HT-29 (cell line): ENCODE measurements at regions not wholly inside any gene's neighbourhood (a gene's known extent, or its start where the extent isn't known, plus 50 kb on each side); places are given as distances from the start of the nearest gene placed in this dataset.
"Not testable (repeated sequence)": the region's sequence is repeated elsewhere in the genome, so short reads cannot be mapped to it uniquely, and the experiment has no call there.

ENCODE experiments used
- DNase-seq: peaks from one replicate; pipeline ENCODE4 v3.0.0-alpha.2; 2015; ENCODE audit warnings: low spot score

DNA sequence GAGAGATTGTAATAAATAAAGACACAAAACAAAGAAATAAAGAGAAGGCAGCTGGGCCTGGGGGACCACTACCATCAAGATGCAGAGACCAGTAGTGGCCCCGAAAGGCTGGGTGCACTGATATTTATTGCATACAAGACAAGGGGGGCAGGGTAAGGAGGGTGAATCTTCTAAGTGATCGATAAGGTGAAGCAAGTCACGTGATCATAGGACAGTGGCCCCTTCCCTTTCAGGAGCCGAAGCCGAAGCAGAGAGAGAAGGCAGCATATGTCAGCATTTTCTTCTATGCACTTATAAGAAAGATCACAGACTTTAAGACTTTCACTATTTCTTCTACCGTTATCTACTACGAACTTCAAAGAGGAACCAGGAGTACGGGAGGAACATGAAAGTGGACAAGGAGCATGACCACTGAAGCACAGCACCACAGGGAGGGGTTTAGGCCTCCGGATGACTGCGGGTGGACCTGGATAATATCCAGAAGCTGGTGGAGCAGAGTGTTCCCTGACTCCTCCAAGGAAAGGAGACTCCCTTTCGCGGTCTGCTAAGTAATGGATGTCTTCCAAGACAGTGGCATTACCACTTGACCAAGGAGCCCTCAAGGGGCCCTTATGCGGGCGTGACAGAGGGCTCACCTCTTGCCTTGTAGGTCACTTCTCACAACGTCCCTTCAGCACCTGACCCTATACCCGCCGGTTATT, 126.4 kb downstream of the RBM46 start:
- DNase-seq: not testable (repeated sequence)

- no peak for DNase-seq
Observed at GRCh38 chr4:154908168-154908567, 127.1 kb downstream of the RBM46 start.

- peak; percentile 20 for DNase-seq
Observed at GRCh38 chr4:154911097-154911496, 130.0 kb downstream of the RBM46 start.

- DNase-seq: no peak
Observed at GRCh38 chr4:154911608-154912098, 130.6 kb downstream of the RBM46 start.

DNA sequence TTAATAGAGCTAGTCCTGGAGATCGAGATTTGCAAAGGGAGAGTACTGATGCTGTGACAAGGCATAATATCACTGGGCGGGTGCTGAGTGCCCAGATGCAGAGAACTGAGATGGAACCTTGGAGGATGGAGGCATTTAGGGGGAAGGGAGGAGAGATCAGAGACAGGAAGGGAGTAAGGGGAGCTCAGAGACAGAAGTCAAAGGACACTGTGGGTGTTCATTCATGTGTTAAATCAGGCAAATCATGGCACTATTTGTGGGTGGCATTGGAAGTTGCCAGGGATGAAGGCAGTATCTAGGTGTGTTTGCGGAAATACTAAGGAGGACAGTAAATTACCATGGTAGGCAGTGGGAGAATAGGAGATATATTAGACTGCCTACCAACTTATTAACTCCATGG, 135.0 kb downstream of the RBM46 start:
- DNase-seq: no peak

GRCh38 chr4:154927126-154927680, 146.1 kb downstream of the RBM46 start:
- DNase-seq: no peak

- peak; percentile 38 for DNase-seq
Observed at GRCh38 chr4:154928640-154929257, 147.7 kb downstream of the RBM46 start.

GRCh38 chr4:154936873-154937272, 155.8 kb downstream of the RBM46 start:
- no peak for DNase-seq

- no peak for DNase-seq
Observed at GRCh38 chr4:154939851-154940250, 158.8 kb downstream of the RBM46 start.

DNA sequence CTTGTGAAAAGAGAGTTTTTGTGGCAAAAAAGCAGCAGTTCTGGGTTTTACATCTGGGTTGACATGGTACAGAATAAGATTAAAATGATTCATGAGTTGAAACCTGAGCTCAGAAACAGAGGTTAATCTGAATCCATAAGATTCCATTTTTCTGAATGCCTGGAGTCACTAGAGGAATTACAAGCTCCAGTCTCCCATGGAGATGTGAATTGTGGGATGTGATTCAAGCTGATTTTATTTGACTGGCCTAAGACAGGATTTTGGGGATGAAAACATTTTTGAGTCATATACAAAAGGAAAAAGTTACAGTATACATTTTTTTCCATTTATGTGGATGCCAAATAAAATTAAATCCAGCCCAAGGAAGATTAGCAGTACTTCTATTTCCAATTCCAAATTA, 161.1 kb downstream of the RBM46 start:
- DNase-seq: no peak

DNA sequence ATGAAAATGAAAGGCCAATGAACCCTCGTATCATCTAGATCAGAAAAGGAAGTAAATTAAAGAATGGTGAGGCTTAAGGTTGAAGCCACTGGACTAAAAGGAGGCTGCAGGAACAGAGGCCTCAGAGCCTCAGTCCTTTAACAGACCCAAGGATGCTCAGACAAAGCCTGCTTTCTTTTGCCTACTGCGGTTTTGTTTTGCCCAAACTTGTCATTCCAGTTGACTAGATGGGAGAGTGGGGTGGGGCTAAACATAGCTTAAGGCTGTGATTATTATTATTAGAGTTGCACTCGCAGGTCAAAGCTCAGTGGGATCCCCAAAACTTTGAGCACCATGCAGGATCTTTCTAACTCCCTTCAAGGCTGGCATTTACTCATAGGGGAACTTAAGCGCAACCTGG, 163.9 kb downstream of the RBM46 start:
- DNase-seq: no peak

GRCh38 chr4:154946113-154946512, 165.0 kb downstream of the RBM46 start:
- DNase-seq: no peak

DNA sequence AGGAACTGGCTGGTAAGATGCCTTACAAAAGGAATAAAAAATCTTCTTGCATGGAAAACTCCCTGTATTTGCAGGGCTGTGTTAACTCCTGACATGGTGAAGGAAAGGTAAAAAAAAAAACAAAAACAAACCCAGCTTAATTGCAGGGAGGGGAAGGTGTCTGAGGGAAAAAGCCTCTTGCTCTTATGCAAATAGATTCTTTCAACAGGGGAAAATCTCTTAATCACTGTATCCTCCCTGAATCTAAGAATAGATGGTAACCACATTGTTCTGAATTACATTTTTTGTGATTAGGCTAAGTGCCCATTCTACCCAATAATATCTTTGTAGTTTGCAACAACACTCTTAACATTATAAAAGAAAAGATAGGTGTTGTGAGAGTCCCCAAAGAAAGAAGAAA, 172.6 kb downstream of the RBM46 start:
- no peak for DNase-seq

DNA sequence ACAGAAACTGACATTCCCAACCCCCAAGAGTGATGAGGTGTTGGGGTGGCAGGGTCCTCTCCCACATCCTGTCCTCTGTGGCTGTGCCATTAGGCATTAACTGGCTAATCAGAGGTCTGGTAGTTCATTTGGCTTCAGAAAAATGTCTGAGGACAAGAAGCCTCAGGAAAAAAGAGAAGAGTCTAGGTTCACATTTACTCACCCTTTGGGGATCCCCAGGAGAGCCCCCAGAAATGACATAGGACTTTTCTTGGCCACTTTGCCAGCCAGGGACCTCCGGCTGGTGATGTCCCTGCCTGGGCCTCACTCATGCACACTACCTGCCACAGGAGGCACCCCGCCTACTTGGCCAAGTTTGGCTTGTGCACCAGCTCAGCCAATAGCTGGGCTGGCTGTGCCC, 173.0 kb downstream of the RBM46 start:
- DNase-seq: no peak

DNA sequence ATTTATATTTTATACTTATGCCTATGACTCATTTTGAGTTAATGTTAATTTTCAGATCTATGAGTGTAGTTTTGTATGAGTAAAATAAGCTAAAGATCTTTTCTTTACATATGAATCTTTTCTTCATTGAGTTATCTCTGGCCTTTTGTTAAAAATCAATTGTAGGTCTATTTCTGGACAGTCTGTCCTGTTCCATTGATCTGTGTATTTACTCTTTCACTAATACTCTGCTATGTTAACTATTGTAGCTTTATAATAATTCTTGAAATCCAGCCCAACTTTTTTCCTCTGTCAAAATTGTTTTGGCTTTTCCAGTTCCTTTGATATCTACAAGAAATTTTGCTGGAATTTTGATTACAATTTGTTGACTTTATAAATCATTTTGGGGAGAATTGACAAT, 177.0 kb downstream of the RBM46 start:
- no peak for DNase-seq

- DNase-seq: no peak
Observed at GRCh38 chr4:154958621-154959358, 177.7 kb downstream of the RBM46 start.

DNA sequence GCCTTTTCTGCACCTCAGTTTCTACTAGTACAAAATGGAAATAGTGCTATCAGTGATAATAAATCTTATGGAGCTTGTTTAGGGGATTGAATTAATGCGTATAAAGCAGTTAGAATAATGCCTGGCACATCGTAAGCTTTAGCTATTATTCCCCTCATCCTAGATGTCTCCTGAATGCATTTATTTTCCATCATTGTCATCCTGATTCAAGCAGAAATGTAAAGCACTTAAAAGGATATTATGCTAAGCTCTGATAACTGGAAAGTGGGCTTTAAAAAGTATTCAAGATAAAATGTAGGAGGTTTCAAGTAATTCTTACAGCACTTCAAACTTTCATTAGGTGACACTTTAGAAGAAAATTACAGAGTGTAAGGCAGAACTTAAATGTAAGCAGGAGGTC, 178.7 kb downstream of the RBM46 start:
- no peak for DNase-seq

DNA sequence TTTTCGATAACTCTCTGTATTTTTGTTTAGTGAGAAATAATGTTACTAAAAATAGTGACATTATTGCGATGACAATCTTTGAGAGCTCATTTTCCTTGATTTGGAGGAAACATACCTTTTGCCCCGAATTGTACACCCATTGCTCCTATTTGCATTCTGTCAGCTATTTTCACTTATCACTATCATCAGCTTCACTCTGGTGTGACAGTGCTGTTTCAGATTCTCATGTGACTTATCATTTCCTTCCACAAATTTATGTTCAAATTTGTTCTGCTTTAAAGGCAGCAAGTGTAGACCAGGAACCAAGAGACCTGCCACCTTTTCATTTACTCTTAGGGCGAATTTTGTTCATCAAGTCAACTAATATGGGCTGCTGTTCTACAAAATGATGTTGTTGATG, 179.4 kb downstream of the RBM46 start:
- no peak for DNase-seq

DNA sequence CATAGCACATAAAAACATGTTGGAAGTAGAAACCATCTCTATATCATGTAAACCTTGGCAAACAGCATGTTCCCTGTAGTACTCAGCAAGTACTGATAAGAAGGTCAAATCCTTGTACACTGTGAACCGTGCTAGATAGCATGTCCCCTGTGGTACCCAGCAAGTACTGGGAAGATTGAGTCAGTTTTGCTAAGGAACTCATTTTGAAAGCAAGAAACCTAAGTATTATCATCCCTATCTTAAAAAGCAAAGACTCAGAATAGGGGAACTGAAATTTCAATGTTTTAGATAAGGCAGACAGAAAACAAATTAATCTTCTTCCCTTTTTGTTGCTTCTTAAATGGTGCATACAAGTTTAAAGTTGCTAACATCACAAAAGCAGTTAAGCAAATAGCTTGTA, 180.2 kb downstream of the RBM46 start:
- no peak for DNase-seq

GRCh38 chr4:154973244-154974035, 192.4 kb downstream of the RBM46 start:
- no peak for DNase-seq

DNA sequence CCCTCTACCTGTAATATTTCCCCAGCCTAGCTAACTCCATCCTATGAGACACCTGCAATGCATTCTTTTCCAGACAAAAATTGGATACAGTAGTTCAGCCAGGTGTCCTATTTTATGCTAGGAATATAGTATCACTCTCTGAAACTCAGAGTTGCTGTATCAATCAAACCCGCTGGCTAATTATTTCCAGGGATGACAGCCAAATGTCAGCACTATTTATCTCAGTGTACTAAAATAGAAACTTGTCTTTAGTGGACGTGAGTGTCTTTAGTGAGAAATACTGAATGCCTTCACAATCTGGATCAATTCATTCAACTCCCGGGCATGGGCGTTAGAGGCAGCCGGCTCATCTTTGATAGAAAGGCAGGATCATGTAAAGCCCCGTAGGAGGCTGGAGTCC, 196.2 kb downstream of the RBM46 start:
- no peak for DNase-seq
